Osteocyte (in vitro differentiated cells): ENCODE measurements at regions not wholly inside any gene's neighbourhood (a gene's known extent, or its start where the extent isn't known, plus 50 kb on each side); places are given as distances from the start of the nearest gene placed in this dataset.
"Not testable (repeated sequence)": the region's sequence is repeated elsewhere in the genome, so short reads cannot be mapped to it uniquely, and the experiment has no call there.

Experiments
- DNase-seq: peaks from one replicate; pipeline ENCODE4 v3.0.0; 2021; ENCODE audit warnings: mixed read lengths; ENCODE audit not compliant: unreplicated experiment; ENCODE audit errors: extremely low spot score
- H3K27ac Mint-ChIP-seq: one replicate; pipeline ENCODE4 v1.8.0; 2021; ENCODE audit warnings: mild to moderate bottlenecking, mixed read lengths; ENCODE audit not compliant: unreplicated experiment
- H3K27me3 Mint-ChIP-seq: one replicate; pipeline ENCODE4 v1.8.0; 2021; ENCODE audit warnings: mixed read lengths; ENCODE audit not compliant: unreplicated experiment
- H3K36me3 Mint-ChIP-seq: one replicate; pipeline ENCODE4 v1.8.0; 2021; ENCODE audit warnings: mixed read lengths; ENCODE audit not compliant: unreplicated experiment
- H3K4me1 Mint-ChIP-seq: one replicate; pipeline ENCODE4 v1.8.0; 2021; ENCODE audit warnings: mixed read lengths; ENCODE audit not compliant: unreplicated experiment
- H3K4me3 Mint-ChIP-seq: one replicate; pipeline ENCODE4 v1.8.0; 2021; ENCODE audit warnings: mild to moderate bottlenecking, moderate library complexity, mixed read lengths; ENCODE audit not compliant: unreplicated experiment
- H3K9me3 Mint-ChIP-seq: one replicate; pipeline ENCODE4 v1.8.0; 2021; ENCODE audit warnings: mixed read lengths; ENCODE audit not compliant: unreplicated experiment
- CTCF ChIP-seq: fragments of 200-600 bp; sonication (generic); IDR thresholded peaks from 2 replicates; pipeline ENCODE4 v1.5.0; 2021; ENCODE audit warnings: antibody characterized with exemption, mild to moderate bottlenecking, moderate library complexity

- Mint-ChIP-seq H3K4me1 (no peaks in the 10 kb centered on the region), H3K27me3 (peaks cover 21% of the 10 kb centered on the region), H3K9me3 (no peaks in the 10 kb centered on the region), H3K27ac (no peak overlapping the region), H3K4me3 (no peak overlapping the region), H3K36me3 (no peaks in the 10 kb centered on the region)
- TF ChIP-seq CTCF = no peak
- DNase-seq = no peak
These were observed 1413.0 kb downstream of the BRD1 start for GRCh38 chr22:48414651-48415050.

- not testable (repeated sequence) for DNase-seq, H3K36me3 Mint-ChIP-seq, H3K4me1 Mint-ChIP-seq, H3K9me3 Mint-ChIP-seq, H3K4me3 Mint-ChIP-seq, H3K27ac Mint-ChIP-seq
- H3K27me3 Mint-ChIP-seq = peaks cover 32% of the 10 kb centered on the region
These were observed 1414.7 kb downstream of the BRD1 start for GRCh38 chr22:48412931-48413330.

- peaks cover 33% of the 10 kb centered on the region for H3K27me3 Mint-ChIP-seq
These were observed 1417.1 kb downstream of the BRD1 start for GRCh38 chr22:48410536-48410935.

GRCh38 chr22:48407256-48407955 is 1420.3 kb downstream of the BRD1 start:
- no peak for TF ChIP-seq CTCF
- Mint-ChIP-seq H3K27me3 (peaks cover 29% of the 10 kb centered on the region), H3K27ac (no peak overlapping the region), H3K9me3 (no peaks in the 10 kb centered on the region), H3K4me1 (no peaks in the 10 kb centered on the region), H3K4me3 (no peak overlapping the region), H3K36me3 (no peaks in the 10 kb centered on the region)
- DNase-seq = peak; percentile 23

More at GRCh38 chr22:48410536-48410935, 1417.1 kb downstream of the BRD1 start:
- Mint-ChIP-seq H3K27ac (no peak overlapping the region), H3K4me1 (no peaks in the 10 kb centered on the region), H3K9me3 (no peaks in the 10 kb centered on the region), H3K36me3 (no peaks in the 10 kb centered on the region), H3K4me3 (no peak overlapping the region)
- peak; percentile 56 for DNase-seq
- no peak for TF ChIP-seq CTCF

GRCh38 chr22:48406161-48406560 is 1421.5 kb downstream of the BRD1 start:
- Mint-ChIP-seq H3K4me3 (no peak overlapping the region), H3K27me3 (peaks cover 23% of the 10 kb centered on the region), H3K9me3 (no peaks in the 10 kb centered on the region), H3K36me3 (no peaks in the 10 kb centered on the region), H3K4me1 (no peaks in the 10 kb centered on the region), H3K27ac (no peak overlapping the region)
- no peak for TF ChIP-seq CTCF
- DNase-seq = no peak
